ENCODE measurements at regions not wholly inside any gene's neighbourhood (a gene's known extent, or its start where the extent isn't known, plus 50 kb on each side); places are given as distances from the start of the nearest gene placed in this dataset.

GRCh38 chr3:127424766-127425504 is 137.1 kb upstream of the PRR20G start:
- no peaks in the 10 kb centered on the region for H3K79me2 ChIP-seq (ENCODE audit: low read length)
- TF ChIP-seq EZH2phosphoT487 (IDR thresholded peaks at IDR 0.05; ENCODE audit: low read depth): no peak
- TF ChIP-seq, protein P1, sequence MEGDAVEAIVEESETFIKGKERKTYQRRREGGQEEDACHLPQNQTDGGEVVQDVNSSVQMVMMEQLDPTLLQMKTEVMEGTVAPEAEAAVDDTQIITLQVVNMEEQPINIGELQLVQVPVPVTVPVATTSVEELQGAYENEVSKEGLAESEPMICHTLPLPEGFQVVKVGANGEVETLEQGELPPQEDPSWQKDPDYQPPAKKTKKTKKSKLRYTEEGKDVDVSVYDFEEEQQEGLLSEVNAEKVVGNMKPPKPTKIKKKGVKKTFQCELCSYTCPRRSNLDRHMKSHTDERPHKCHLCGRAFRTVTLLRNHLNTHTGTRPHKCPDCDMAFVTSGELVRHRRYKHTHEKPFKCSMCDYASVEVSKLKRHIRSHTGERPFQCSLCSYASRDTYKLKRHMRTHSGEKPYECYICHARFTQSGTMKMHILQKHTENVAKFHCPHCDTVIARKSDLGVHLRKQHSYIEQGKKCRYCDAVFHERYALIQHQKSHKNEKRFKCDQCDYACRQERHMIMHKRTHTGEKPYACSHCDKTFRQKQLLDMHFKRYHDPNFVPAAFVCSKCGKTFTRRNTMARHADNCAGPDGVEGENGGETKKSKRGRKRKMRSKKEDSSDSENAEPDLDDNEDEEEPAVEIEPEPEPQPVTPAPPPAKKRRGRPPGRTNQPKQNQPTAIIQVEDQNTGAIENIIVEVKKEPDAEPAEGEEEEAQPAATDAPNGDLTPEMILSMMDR (IDR thresholded peaks at IDR 0.05; ENCODE audit: low read depth, low read length): no peak
- H3K4me1 ChIP-seq (ENCODE audit: low read length): no peaks in the 10 kb centered on the region
- H3K9me3 ChIP-seq (ENCODE audit: insufficient read depth, low read length): no peaks in the 10 kb centered on the region
- no peak overlapping the region for H3K9ac ChIP-seq (ENCODE audit: low read length)
- H3K4me2 ChIP-seq (ENCODE audit: low read length): no peak overlapping the region
- no peak overlapping the region for H3K27ac ChIP-seq (ENCODE audit: low read length)
- no peak overlapping the region for H3K4me3 ChIP-seq (ENCODE audit: low read length)
- no peak overlapping the region for H2AFZ ChIP-seq (ENCODE audit: low read depth, low read length)
- peaks cover 36% of the 10 kb centered on the region for H3K27me3 ChIP-seq (ENCODE audit: low read depth, low read length)
- no peaks in the 10 kb centered on the region for H4K20me1 ChIP-seq (ENCODE audit: insufficient read depth, low read length)
- no peaks in the 10 kb centered on the region for H3K36me3 ChIP-seq (replicated peaks; ENCODE audit: low read depth, low read length)

DNA sequence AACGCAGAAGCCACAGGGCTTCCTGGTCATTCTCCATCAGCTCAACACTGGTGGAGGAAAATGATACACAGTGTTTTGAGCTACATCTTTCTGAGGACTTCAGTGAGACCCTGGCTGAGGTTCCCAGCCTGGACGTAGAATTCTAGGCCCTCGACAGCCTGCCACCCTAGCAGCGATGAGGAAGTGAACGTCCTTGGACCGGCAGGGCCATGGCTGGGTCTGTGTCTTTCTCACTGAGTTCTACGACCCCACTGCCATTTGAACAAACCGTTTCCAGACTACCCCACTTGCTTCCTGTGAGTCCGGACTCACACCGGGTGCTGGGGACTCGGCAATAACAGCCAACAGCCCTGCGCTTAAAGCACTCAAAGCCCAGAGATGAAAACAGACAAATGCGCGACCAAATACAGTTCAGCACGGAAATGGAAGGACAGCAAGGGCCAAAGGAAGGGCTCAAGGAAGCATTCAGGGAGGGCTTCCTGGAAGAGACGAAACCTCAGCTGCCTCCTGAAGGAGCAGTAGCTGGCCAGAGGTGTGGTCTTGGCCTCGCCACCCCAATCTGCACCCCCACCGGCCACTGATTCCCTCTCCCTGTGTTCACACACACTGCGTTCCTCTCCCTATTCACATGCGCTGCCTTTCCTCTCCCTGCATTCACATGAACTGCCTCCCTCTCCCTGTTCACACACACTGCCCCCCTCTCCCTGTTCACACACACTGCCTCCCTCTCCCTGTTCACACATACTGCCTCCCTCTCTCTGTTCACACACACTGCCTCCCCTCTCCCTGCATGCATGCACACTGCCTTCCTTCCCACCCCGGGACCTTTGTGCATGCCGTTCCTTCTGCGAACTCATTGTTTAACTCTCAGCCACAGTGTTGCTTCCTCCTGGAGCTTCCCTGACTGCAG is 136.3 kb upstream of the PRR20G start:
- Histone ChIP-seq H3K36me3 (replicated peaks; ENCODE audit: low read depth, low read length) (no peaks in the 10 kb centered on the region), H3K4me1 (ENCODE audit: low read length) (no peaks in the 10 kb centered on the region), H3K9me3 (ENCODE audit: insufficient read depth, low read length) (no peaks in the 10 kb centered on the region), H3K79me2 (ENCODE audit: low read length) (no peaks in the 10 kb centered on the region), H4K20me1 (ENCODE audit: insufficient read depth, low read length) (no peaks in the 10 kb centered on the region), H3K4me3 (ENCODE audit: low read length) (no peak overlapping the region), H3K9ac (ENCODE audit: low read length) (no peak overlapping the region), H3K27me3 (ENCODE audit: low read depth, low read length) (peaks cover 38% of the 10 kb centered on the region), H3K27ac (ENCODE audit: low read length) (no peak overlapping the region), H2AFZ (ENCODE audit: low read depth, low read length) (no peak overlapping the region), H3K4me2 (ENCODE audit: low read length) (no peak overlapping the region)
- no peak for TF ChIP-seq EZH2phosphoT487 (IDR thresholded peaks at IDR 0.05; ENCODE audit: low read depth)
- TF ChIP-seq, protein P1 (IDR thresholded peaks at IDR 0.05; ENCODE audit: low read depth, low read length): no peak

- Histone ChIP-seq H3K27ac (ENCODE audit: low read length) (no peak overlapping the region), H2AFZ (ENCODE audit: low read depth, low read length) (no peak overlapping the region), H3K9me3 (ENCODE audit: insufficient read depth, low read length) (no peaks in the 10 kb centered on the region), H3K4me3 (ENCODE audit: low read length) (no peak overlapping the region), H4K20me1 (ENCODE audit: insufficient read depth, low read length) (no peaks in the 10 kb centered on the region), H3K79me2 (ENCODE audit: low read length) (no peaks in the 10 kb centered on the region), H3K4me1 (ENCODE audit: low read length) (no peaks in the 10 kb centered on the region), H3K27me3 (ENCODE audit: low read depth, low read length) (peaks cover 41% of the 10 kb centered on the region), H3K4me2 (ENCODE audit: low read length) (no peak overlapping the region), H3K9ac (ENCODE audit: low read length) (no peak overlapping the region), H3K36me3 (replicated peaks; ENCODE audit: low read depth, low read length) (no peaks in the 10 kb centered on the region)
- TF ChIP-seq, protein P1 (IDR thresholded peaks at IDR 0.05; ENCODE audit: low read depth, low read length): no peak
- no peak for TF ChIP-seq EZH2phosphoT487 (IDR thresholded peaks at IDR 0.05; ENCODE audit: low read depth)
Measured at GRCh38 chr3:127422663-127423375, 135.0 kb upstream of the PRR20G start.
